Astrocyte of the cerebellum (primary cell): ENCODE measurements at regions not wholly inside any gene's neighbourhood (a gene's known extent, or its start where the extent isn't known, plus 50 kb on each side); places are given as distances from the start of the nearest gene placed in this dataset.
A peak's percentile ranks its signal among the peaks of the same experiment; 100 is the strongest.

ENCODE experiments used
- DNase-seq: peaks from one replicate; pipeline ENCODE4 v3.0.0-alpha.2; 2011; ENCODE audit warnings: low read depth
- H3K4me3 ChIP-seq: 2 replicates; pipeline ENCODE4 v1.5.1; 2011; ENCODE audit warnings: mild to moderate bottlenecking, low read depth, low read length, moderate library complexity
- in situ Hi-C: cut with HindIII; loops from 2 replicates; pipeline ENCODE4 v1.10.0; 2017; ENCODE audit warnings: low sequenced_read_pairs
- TF ChIP-seq, protein P1 (sequence below): IDR thresholded peaks from 2 replicates; pipeline ENCODE4 v1.5.1; 2012; ENCODE audit warnings: low read length, low read depth, moderate library complexity, mild to moderate bottlenecking; ENCODE audit errors: missing control alignments

DNA sequence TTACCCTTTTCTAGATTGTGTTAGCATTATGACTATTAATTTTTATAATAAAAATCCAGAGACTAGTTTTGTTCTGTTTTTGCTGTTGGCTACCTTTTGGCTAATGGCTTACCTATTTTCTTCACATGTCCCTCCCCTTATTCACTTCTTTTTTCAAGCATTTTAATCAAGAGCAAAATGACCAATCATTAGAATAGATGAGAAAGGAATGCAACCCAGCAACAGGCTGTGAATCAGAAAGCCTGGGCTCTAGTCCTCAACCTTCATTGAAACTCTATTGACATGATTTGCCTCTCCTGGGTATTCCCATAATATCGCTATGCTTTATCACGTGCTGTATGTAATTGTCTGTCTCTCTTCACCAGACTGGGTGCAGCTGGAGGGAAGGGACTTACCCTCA, 370.1 kb downstream of the IRS1 start:
- no peak overlapping the region for H3K4me3 ChIP-seq
- in situ Hi-C loops: no loop called here
- TF ChIP-seq, protein P1, sequence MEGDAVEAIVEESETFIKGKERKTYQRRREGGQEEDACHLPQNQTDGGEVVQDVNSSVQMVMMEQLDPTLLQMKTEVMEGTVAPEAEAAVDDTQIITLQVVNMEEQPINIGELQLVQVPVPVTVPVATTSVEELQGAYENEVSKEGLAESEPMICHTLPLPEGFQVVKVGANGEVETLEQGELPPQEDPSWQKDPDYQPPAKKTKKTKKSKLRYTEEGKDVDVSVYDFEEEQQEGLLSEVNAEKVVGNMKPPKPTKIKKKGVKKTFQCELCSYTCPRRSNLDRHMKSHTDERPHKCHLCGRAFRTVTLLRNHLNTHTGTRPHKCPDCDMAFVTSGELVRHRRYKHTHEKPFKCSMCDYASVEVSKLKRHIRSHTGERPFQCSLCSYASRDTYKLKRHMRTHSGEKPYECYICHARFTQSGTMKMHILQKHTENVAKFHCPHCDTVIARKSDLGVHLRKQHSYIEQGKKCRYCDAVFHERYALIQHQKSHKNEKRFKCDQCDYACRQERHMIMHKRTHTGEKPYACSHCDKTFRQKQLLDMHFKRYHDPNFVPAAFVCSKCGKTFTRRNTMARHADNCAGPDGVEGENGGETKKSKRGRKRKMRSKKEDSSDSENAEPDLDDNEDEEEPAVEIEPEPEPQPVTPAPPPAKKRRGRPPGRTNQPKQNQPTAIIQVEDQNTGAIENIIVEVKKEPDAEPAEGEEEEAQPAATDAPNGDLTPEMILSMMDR: no peak
- no peak for DNase-seq

DNA sequence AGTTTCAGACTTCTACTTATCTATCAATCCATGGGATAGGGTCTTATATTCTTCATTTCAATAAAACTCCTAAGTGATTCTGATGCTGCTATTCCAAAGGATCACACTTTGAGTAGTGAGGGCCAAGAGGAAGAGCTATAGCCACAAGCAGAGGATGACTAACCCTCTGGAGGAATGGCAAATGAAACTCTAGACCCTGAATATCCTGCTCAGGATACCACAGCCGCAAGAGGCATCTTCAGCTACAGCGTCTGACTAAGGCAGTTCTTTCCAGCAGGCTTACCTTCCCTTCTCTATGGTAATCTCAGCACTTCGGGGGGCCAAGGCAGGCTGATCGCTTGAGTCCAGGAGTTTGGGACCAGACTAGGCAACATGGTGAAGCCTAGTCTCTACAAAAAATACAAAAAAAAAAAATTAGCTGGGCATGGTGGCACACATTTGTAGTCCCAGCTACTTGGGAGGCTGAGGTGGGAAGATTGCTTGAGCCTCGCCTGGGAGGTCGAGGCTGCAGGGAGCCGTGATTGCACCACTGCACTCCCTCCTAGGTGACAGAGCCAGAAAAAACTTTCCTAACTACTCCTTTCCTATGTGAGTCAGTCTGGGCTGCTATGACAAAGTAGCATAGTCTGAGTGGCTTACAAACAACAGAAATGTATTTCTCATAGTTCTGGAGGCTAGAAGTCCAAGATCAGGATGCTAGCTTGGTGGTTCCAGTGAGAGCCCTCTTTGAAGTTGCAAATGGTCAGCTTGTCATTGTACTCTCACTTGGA, 371.9 kb downstream of the IRS1 start:
- DNase-seq: peak; percentile 80
- in situ Hi-C loops: no loop called here
- TF ChIP-seq, protein P1: no peak
- no peak overlapping the region for H3K4me3 ChIP-seq

DNA sequence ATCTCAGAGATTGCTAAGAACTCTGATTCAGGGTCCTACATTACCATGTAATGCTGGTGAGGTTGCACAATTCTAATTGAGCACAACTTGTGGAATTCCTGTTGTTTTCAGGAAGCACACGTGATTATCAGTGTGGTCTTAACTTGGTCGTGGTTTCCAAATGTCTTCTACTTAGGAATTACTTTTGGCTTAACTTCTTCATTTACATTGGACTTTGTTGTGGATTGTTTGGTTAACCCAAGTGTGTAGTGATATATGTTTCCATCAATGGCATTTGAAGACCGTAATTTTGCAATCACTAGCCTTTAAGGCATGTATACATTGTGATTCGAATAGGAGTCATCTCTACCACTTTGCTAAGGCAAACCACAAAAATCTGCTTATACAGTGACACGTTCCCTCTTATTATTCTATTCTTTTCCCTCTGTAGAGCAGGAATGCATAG, 373.3 kb downstream of the IRS1 start:
- H3K4me3 ChIP-seq: no peak overlapping the region
- in situ Hi-C loops: no loop called here
- DNase-seq: peak; percentile 72
- TF ChIP-seq, protein P1: no peak

DNA sequence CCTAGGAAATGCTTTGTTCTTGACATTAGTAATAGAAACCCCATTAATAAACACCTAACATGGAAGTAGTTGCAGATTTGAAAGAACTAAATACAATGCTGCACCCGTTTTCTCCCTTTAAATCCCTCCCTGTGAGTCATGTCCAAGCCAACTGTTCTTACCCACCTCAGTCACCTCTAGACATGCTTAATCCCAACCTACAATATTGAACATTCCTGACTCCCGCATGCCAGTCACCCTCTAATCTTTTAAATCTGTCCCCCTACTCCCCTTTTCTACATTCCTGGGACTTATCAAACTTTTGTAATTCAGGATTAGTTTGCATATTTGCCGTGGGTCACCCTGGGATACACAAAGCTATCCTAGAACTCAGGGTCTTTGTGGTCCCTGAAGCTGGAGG, 374.6 kb downstream of the IRS1 start:
- in situ Hi-C loops: no loop called here
- DNase-seq: no peak
- TF ChIP-seq, protein P1: no peak
- H3K4me3 ChIP-seq: no peak overlapping the region

DNA sequence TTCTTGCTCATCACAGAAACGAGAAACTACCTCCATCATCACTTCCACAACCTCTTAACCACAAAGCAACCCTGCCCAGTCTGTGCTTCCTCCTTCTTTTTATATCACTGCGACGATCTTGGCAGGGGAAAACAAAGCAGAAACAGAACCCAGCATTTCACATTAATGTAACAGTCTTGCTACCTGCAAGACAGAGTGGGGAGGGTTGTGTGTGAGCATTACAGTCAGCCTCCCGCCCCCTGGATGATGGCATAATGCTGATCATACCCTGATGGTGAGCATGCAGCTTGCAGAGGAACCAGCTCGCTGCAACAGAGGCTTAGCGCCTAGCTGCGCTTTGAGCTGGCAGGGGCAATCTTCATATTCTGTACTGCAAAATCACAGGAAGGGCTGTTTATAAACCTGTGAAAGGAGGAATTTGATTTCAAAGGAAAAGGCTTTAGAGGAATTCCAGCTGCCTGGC, 376.1 kb downstream of the IRS1 start:
- TF ChIP-seq, protein P1: no peak
- in situ Hi-C loops: no loop called here
- no peak for DNase-seq
- H3K4me3 ChIP-seq: no peak overlapping the region

DNA sequence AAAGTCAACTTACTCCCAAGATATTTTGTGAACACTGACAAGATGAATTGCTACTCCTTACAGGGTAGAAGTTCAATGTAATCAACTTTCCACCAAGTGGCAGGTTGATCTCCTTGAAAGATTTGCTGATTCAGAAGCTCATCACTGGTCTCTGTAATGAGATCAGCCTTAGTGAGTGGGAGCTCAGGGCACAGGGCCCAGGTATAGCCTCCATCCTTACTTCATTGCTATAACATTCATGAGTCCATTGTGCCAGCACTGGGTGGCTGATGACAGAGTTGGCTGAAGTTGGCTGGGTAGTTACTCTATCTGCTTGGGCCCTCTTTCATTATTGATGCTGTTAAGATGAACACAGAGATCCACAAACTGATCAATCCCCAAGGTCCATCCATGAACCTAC, 379.0 kb downstream of the IRS1 start:
- TF ChIP-seq, protein P1: no peak
- DNase-seq: no peak
- in situ Hi-C loops: no loop called here
- H3K4me3 ChIP-seq: no peak overlapping the region
